ENCODE measurements at regions not wholly inside any gene's neighbourhood (a gene's known extent, or its start where the extent isn't known, plus 50 kb on each side); places are given as distances from the start of the nearest gene placed in this dataset.

DNA sequence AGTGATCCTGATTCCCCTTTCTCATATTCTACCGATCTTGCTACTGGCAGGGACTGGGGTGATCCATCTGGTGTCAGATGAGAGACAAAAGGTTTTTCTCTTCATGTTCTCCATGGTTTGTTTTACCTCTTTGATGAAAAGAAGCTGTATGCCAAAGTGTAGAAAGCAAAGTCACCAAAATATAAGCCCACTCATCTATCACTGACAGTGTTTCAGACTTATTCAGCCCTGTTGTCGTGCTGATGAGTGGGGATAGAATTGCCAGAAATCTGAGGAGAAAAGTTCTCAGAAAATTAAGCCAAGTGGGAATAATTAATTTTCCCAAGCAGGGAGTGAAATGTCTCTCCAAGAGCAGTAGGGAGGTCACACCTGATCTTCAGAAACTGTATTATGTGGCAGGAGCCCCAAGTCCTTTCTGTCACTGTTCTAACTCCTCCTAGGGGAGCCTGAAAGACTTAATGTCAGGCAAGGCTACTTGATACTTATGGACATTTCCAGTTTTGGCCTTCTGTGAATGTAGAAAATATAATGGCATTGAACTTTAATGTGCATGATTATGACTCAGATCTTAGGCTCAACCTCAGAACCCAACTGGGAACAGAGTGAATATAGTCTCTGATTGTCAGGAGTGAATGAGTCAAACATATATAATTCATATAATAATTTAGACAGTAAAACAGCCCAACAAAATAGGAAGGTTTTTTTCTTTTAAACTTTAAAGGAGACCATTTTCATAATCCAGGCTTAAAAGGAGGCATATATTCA, 298.1 kb downstream of the ANKRD50 start:
- H3K9ac ChIP-seq (ENCODE audit: low read depth, low read length, poor library complexity) = no peak overlapping the region
- H3K9me3 ChIP-seq (replicated peaks in 1 of 2; ENCODE audit: control insufficient read depth in 2 of 2, insufficient read depth in 1 of 2, low read depth in 1 of 2, low read length in 2 of 2) = no peaks in the 10 kb centered on the region
- H2BK5ac ChIP-seq (ENCODE audit: low read length) = no peak overlapping the region

DNA sequence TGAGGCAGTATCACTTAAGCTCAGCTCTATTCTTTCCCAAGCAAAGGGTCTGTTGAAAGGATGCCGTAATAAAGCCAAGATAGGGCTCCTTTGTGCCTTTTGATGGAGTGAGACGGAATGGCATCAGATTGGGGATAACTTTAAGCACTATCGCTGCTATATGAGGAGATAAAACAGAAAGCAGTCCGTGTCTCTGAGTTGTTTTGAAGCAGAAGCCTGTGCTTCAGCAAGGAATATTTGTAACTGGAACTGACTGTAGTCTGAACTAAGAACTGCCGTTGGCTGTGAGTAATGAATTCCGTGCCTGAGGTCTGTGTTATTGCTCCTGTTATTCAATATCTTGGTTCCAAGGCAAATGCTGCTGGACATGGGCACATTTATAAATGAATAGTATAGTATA, 297.4 kb downstream of the ANKRD50 start:
- no peak for DNase-seq (ENCODE audit: low spot score)
- H2AFZ ChIP-seq (ENCODE audit: low read length) = peak overlapping the region; percentile 60
- H3K27ac ChIP-seq (replicated peaks; ENCODE audit: low read length) = no peak overlapping the region
- H3K14ac ChIP-seq (ENCODE audit: low read length) = no peak overlapping the region
- no peaks in the 10 kb centered on the region for H3K9me3 ChIP-seq (replicated peaks in 1 of 2; ENCODE audit: control insufficient read depth in 2 of 2, insufficient read depth in 1 of 2, low read depth in 1 of 2, low read length in 2 of 2)
- H3K27me3 ChIP-seq (ENCODE audit: control insufficient read depth in 3 of 3, insufficient read depth in 3 of 3, low read depth in 1 of 3, low read length in 3 of 3) = no peaks in the 10 kb centered on the region
- H2BK12ac ChIP-seq (ENCODE audit: low read length) = no peak overlapping the region
- H3K4me2 ChIP-seq (ENCODE audit: insufficient read depth, low read length, poor library complexity, severe bottlenecking) = no peak overlapping the region
- no peak overlapping the region for H3K4ac ChIP-seq (ENCODE audit: low read length)
- H3K4me1 ChIP-seq (ENCODE audit: control insufficient read depth in 2 of 2, insufficient read depth in 1 of 2, low read depth in 1 of 2, low read length in 2 of 2) = no peaks in the 10 kb centered on the region
- H3K36me3 ChIP-seq (replicated peaks in 1 of 2; ENCODE audit: control insufficient read depth in 2 of 2, insufficient read depth in 2 of 2, low read length in 2 of 2) = no peaks in the 10 kb centered on the region
- no peak overlapping the region for H3K9ac ChIP-seq (ENCODE audit: low read depth, low read length, poor library complexity)
- H2BK120ac ChIP-seq (ENCODE audit: low read depth, low read length) = no peak overlapping the region
- H3K79me1 ChIP-seq (ENCODE audit: low read depth, low read length) = no peaks in the 10 kb centered on the region
- no peak overlapping the region for H4K8ac ChIP-seq (ENCODE audit: low read depth, low read length)
- WGBS, 2 donors (ENCODE audit: extremely low coverage in 2 of 2, insufficient read length in 2 of 2, insufficient replicate concordance in 1 of 2) = no CpG with 5 or more reads among the region's 6 CpGs
- no peak overlapping the region for H3K18ac ChIP-seq (ENCODE audit: low read length)
- no peak overlapping the region for H2BK5ac ChIP-seq (ENCODE audit: low read length)
- H2AK5ac ChIP-seq (ENCODE audit: low read depth, low read length) = no peak overlapping the region
- H4K91ac ChIP-seq (ENCODE audit: low read depth, low read length, poor library complexity) = no peak overlapping the region
- no peak overlapping the region for H2BK15ac ChIP-seq (ENCODE audit: low read length)
- H3K4me3 ChIP-seq (ENCODE audit: low read length in 2 of 2) = no peak overlapping the region
- H3K23ac ChIP-seq (ENCODE audit: low read depth, low read length, poor library complexity) = no peak overlapping the region

More for the DNA sequence above, 298.1 kb downstream of the ANKRD50 start:
- Histone ChIP-seq H2BK15ac (ENCODE audit: low read length) (no peak overlapping the region), H4K8ac (ENCODE audit: low read depth, low read length) (no peak overlapping the region), H2BK120ac (ENCODE audit: low read depth, low read length) (no peak overlapping the region), H3K23ac (ENCODE audit: low read depth, low read length, poor library complexity) (no peak overlapping the region), H3K79me1 (ENCODE audit: low read depth, low read length) (no peaks in the 10 kb centered on the region), H2AFZ (ENCODE audit: low read length) (no peak overlapping the region), H2BK12ac (ENCODE audit: low read length) (no peak overlapping the region), H2AK5ac (ENCODE audit: low read depth, low read length) (no peak overlapping the region), H3K18ac (ENCODE audit: low read length) (no peak overlapping the region), H4K91ac (ENCODE audit: low read depth, low read length, poor library complexity) (no peak overlapping the region), H3K4me3 (ENCODE audit: low read length in 2 of 2) (no peak overlapping the region), H3K14ac (ENCODE audit: low read length) (no peak overlapping the region), H3K27me3 (ENCODE audit: control insufficient read depth in 3 of 3, insufficient read depth in 3 of 3, low read depth in 1 of 3, low read length in 3 of 3) (no peaks in the 10 kb centered on the region), H3K4me1 (ENCODE audit: control insufficient read depth in 2 of 2, insufficient read depth in 1 of 2, low read depth in 1 of 2, low read length in 2 of 2) (no peaks in the 10 kb centered on the region), H3K4me2 (ENCODE audit: insufficient read depth, low read length, poor library complexity, severe bottlenecking) (no peak overlapping the region), H3K36me3 (replicated peaks in 1 of 2; ENCODE audit: control insufficient read depth in 2 of 2, insufficient read depth in 2 of 2, low read length in 2 of 2) (no peaks in the 10 kb centered on the region), H3K27ac (replicated peaks; ENCODE audit: low read length) (no peak overlapping the region), H3K4ac (ENCODE audit: low read length) (no peak overlapping the region)
- no peak for DNase-seq (ENCODE audit: low spot score)
- no CpG with 5 or more reads among the region's 2 CpGs for WGBS, 2 donors (ENCODE audit: extremely low coverage in 2 of 2, insufficient read length in 2 of 2, insufficient replicate concordance in 1 of 2)

DNA sequence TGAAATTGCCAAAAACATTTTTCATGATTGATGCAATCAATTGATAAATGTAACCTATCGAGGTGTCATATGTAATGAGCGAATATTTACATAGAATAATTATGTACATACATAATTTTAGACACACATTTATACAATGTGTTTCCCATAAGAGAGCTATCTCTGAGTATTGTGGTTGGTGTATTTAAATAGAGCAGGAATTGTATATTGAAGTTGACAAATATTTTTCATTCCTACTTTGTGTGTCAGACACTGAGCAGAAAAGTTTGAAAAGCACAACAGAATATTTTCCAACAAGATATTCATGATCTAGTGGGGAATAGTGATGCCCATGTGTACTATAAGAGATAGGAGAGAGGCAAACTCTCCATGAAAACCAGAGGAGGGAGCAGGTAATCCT, 295.2 kb downstream of the ANKRD50 start:
- H3K4me1 ChIP-seq (ENCODE audit: control insufficient read depth in 2 of 2, insufficient read depth in 1 of 2, low read depth in 1 of 2, low read length in 2 of 2) = no peaks in the 10 kb centered on the region
- no peak overlapping the region for H2AK5ac ChIP-seq (ENCODE audit: low read depth, low read length)
- H3K4me3 ChIP-seq (ENCODE audit: low read length in 2 of 2) = no peak overlapping the region
- H3K4ac ChIP-seq (ENCODE audit: low read length) = no peak overlapping the region
- DNase-seq (ENCODE audit: low spot score) = no peak
- no peak overlapping the region for H3K14ac ChIP-seq (ENCODE audit: low read length)
- no peaks in the 10 kb centered on the region for H3K36me3 ChIP-seq (replicated peaks in 1 of 2; ENCODE audit: control insufficient read depth in 2 of 2, insufficient read depth in 2 of 2, low read length in 2 of 2)
- no peaks in the 10 kb centered on the region for H3K9me3 ChIP-seq (replicated peaks in 1 of 2; ENCODE audit: control insufficient read depth in 2 of 2, insufficient read depth in 1 of 2, low read depth in 1 of 2, low read length in 2 of 2)
- H3K23ac ChIP-seq (ENCODE audit: low read depth, low read length, poor library complexity) = no peak overlapping the region
- H3K18ac ChIP-seq (ENCODE audit: low read length) = no peak overlapping the region
- no peak overlapping the region for H4K8ac ChIP-seq (ENCODE audit: low read depth, low read length)
- H3K27me3 ChIP-seq (ENCODE audit: control insufficient read depth in 3 of 3, insufficient read depth in 3 of 3, low read depth in 1 of 3, low read length in 3 of 3) = no peaks in the 10 kb centered on the region
- H2BK15ac ChIP-seq (ENCODE audit: low read length) = no peak overlapping the region
- no peak overlapping the region for H3K9ac ChIP-seq (ENCODE audit: low read depth, low read length, poor library complexity)
- no peaks in the 10 kb centered on the region for H3K79me1 ChIP-seq (ENCODE audit: low read depth, low read length)
- H3K27ac ChIP-seq (replicated peaks; ENCODE audit: low read length) = no peak overlapping the region
- no peak overlapping the region for H2BK12ac ChIP-seq (ENCODE audit: low read length)
- no peak overlapping the region for H3K4me2 ChIP-seq (ENCODE audit: insufficient read depth, low read length, poor library complexity, severe bottlenecking)
- no CpG with 5 or more reads among the region's 2 CpGs for WGBS, 2 donors (ENCODE audit: extremely low coverage in 2 of 2, insufficient read length in 2 of 2, insufficient replicate concordance in 1 of 2)
- H2BK120ac ChIP-seq (ENCODE audit: low read depth, low read length) = no peak overlapping the region
- H2AFZ ChIP-seq (ENCODE audit: low read length) = no peak overlapping the region
- H2BK5ac ChIP-seq (ENCODE audit: low read length) = no peak overlapping the region
- no peak overlapping the region for H4K91ac ChIP-seq (ENCODE audit: low read depth, low read length, poor library complexity)

DNA sequence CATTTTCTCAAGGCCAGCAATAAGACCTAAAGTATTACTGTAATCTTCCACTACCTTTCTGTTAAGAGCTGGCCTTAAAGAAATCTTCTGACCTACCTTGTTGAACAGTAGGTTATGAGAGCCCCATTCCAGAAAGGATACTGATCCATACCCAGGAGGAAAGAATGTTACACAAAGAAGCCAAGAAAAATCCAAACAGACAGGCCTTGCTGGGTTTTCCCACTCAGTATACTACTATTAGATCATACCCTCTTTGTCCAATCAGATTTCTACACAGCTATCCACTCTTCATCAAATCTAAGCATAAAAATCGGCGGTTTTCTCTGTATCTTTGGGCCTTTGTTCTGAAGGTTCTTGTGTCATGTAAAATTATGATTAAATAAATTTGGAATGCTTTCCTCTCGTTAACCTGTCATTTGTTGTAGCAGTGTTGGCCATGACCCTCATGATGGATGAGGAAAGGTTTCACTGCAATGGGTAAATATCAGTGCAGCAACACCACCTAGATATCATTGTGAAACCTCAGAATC, 292.3 kb downstream of the ANKRD50 start:
- WGBS, 2 donors (ENCODE audit: extremely low coverage in 2 of 2, insufficient read length in 2 of 2, insufficient replicate concordance in 1 of 2) = no CpG with 5 or more reads among the region's 3 CpGs

More for the DNA sequence above, 292.3 kb downstream of the ANKRD50 start:
- H3K27me3 ChIP-seq (ENCODE audit: control insufficient read depth in 3 of 3, insufficient read depth in 3 of 3, low read depth in 1 of 3, low read length in 3 of 3) = no peaks in the 10 kb centered on the region
- H3K36me3 ChIP-seq (replicated peaks in 1 of 2; ENCODE audit: control insufficient read depth in 2 of 2, insufficient read depth in 2 of 2, low read length in 2 of 2) = no peaks in the 10 kb centered on the region
- H2BK120ac ChIP-seq (ENCODE audit: low read depth, low read length) = no peak overlapping the region
- H3K18ac ChIP-seq (ENCODE audit: low read length) = no peak overlapping the region
- H2AK5ac ChIP-seq (ENCODE audit: low read depth, low read length) = no peak overlapping the region
- no peak overlapping the region for H3K14ac ChIP-seq (ENCODE audit: low read length)
- H3K27ac ChIP-seq (replicated peaks; ENCODE audit: low read length) = no peak overlapping the region
- DNase-seq (ENCODE audit: low spot score) = no peak
- H4K8ac ChIP-seq (ENCODE audit: low read depth, low read length) = no peak overlapping the region
- H3K4me1 ChIP-seq (ENCODE audit: control insufficient read depth in 2 of 2, insufficient read depth in 1 of 2, low read depth in 1 of 2, low read length in 2 of 2) = peaks cover 0 to 2% of the 10 kb centered on the region in 2 donors
- no peak overlapping the region for H2AFZ ChIP-seq (ENCODE audit: low read length)
- no peak overlapping the region for H2BK15ac ChIP-seq (ENCODE audit: low read length)
- no peaks in the 10 kb centered on the region for H3K9me3 ChIP-seq (replicated peaks in 1 of 2; ENCODE audit: control insufficient read depth in 2 of 2, insufficient read depth in 1 of 2, low read depth in 1 of 2, low read length in 2 of 2)
- no peak overlapping the region for H3K4ac ChIP-seq (ENCODE audit: low read length)
- no peak overlapping the region for H2BK5ac ChIP-seq (ENCODE audit: low read length)
- H3K4me2 ChIP-seq (ENCODE audit: insufficient read depth, low read length, poor library complexity, severe bottlenecking) = no peak overlapping the region
- H3K23ac ChIP-seq (ENCODE audit: low read depth, low read length, poor library complexity) = no peak overlapping the region
- H3K9ac ChIP-seq (ENCODE audit: low read depth, low read length, poor library complexity) = no peak overlapping the region
- no peaks in the 10 kb centered on the region for H3K79me1 ChIP-seq (ENCODE audit: low read depth, low read length)
- no peak overlapping the region for H2BK12ac ChIP-seq (ENCODE audit: low read length)
- no peak overlapping the region for H3K4me3 ChIP-seq (ENCODE audit: low read length in 2 of 2)
- no peak overlapping the region for H4K91ac ChIP-seq (ENCODE audit: low read depth, low read length, poor library complexity)
